COR-L47 (cell line): ENCODE measurements at regions not wholly inside any gene's neighbourhood (a gene's known extent, or its start where the extent isn't known, plus 50 kb on each side); places are given as distances from the start of the nearest gene placed in this dataset.

Source experiments
- DNase-seq: peaks from one replicate; lab custom pipeline; 2025; lab: John Stamatoyannopoulos, UW

DNA sequence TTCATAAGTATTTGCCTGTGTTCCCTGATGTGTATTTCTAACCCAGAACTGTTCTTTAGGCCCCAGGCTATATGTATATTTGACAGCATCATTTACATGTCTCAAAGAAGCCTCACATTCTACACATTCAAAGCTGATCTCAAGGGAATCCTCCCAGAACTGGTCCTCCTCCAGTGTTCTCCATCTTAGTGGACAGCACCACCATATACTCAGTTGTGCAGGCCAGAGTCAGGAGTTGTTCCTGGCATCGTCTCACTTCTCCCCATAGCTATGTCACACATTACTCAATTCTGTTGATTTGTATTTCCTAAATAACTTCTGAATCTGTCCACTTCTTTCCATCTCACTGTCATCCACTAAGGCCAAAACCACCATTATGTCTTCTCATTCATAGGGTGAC is 82.8 kb upstream of the TRPC3 start:
- DNase-seq = no peak

DNA sequence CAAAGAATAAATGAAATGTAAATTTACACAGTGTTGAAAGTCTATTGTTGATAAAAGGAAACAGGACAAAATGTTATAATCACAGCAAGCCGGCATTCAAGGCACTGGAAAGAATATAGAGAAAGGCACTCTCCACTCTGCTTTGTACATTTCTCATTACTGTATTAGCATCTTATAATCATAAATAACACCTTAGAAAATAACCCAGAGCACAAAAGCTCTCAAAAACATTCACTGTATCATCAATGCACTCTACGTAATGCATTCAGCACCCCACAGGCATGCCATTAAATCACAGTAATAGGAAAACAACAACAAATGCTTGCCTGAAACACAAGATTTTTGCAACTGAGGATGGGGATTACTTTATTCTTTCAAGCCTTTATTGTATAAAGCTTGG is 75.3 kb upstream of the TRPC3 start:
- DNase-seq = no peak

DNA sequence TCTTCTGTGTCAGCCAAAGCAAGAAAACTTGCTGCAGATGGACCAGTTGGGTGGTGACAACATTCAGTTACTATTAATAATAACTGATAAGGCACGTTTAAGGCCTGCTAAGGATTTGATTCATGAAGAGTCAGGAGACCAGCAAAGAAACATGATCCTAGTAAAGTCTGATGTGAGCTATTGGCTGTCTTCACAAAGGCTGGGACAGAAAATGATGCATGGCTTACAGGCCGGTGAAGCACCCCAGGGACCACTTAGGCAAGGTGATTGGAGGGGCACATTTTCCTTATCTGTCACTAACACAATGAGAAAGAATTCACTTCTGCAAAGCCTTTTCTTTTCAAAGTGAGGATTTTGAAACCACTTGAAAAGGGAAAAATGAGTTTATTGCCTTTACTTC is 65.4 kb upstream of the TRPC3 start:
- DNase-seq = no peak

DNA sequence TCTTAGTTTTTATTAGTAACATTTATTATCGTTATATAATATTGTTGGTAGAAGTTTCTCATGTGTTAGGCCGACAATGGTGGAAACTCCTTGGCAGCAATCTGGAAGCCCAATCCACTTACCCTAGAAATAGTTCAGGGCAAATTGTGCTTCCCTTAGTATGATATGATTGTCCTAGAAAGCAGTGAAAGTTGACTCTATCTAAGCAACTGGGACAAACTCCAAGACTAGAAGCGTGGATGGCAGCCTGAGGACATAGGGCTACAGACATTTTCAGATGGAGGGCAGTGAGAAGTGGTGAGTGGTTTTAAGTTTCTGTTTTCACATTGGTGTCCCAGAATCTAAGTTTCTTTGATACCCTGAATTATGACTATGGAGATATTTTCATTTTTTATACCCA is 63.3 kb upstream of the TRPC3 start:
- DNase-seq = no peak

DNA sequence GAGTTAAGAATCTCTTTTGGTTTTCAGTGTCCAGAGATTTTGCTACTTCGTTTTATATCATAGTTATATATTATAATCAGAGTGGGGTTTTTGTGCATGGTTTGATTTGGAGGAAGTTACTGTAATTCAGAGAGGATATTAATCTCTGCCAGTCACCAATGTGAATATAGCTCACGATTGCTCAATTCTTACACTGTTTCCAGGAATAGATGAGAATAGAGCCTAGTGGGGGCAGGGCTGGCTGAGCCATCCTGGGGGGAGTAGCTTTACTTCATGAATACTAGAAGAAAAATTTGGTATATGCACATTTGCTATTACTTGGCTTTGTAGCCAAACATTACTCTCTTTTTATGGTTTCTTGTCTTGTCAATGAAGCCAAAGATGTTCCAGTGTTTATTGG is 60.9 kb upstream of the TRPC3 start:
- no peak for DNase-seq

DNA sequence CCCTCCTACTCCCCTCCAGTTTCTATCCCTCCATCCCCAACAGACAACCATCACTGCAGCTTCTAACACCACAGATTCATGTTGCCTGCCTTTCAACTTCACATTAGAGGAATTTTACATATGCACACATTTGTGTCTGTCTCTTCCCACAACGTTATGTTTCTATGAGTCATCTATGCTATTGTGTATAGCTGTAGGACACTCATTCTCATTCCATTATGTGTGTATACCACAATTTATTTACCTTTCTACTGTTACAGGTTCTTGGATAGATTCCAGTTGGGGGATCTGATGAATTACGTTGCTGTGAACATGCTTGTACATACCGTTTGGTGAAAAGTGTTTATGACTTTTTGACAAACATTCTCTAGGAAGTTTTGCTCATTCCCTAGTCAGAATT is 58.8 kb upstream of the TRPC3 start:
- DNase-seq = peak; percentile 25

DNA sequence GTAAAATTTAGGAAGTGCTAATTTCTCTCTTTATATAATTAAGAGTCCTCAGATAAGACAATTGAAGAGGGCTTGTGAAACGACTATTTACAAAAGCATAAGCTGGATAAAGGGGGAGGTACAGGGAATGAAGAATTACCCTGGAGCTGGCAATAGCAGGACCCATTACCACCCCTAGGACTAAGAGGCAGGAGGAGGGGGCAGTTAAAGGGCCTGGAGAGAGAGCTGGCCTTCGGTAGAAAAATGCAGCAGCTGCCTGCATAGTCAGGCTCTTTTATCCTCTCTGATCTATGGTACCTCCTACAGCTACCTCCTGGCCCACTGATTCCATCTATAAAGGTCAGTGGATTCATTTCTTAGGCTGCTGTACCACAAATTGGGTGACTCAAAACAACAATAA is 57.7 kb upstream of the TRPC3 start:
- DNase-seq = no peak

DNA sequence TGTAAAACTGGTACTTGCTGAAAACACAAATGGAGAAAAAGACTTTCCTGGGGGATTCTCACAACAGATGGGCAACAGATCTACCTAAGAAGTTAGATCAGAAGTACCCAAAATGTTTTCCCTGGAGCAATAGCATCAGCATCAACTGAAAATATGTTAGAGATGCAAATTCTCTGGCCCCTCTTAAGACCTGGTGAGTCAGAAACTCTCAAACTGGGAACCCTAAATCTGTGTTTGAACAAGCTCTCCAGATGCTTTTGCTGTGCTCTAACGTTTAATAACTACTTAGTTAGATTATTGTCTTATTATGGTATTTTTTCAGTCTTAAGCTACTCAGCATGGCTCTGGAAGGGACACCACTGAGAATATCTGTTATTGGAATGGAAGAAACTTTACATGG is 55.2 kb upstream of the TRPC3 start:
- DNase-seq = no peak

DNA sequence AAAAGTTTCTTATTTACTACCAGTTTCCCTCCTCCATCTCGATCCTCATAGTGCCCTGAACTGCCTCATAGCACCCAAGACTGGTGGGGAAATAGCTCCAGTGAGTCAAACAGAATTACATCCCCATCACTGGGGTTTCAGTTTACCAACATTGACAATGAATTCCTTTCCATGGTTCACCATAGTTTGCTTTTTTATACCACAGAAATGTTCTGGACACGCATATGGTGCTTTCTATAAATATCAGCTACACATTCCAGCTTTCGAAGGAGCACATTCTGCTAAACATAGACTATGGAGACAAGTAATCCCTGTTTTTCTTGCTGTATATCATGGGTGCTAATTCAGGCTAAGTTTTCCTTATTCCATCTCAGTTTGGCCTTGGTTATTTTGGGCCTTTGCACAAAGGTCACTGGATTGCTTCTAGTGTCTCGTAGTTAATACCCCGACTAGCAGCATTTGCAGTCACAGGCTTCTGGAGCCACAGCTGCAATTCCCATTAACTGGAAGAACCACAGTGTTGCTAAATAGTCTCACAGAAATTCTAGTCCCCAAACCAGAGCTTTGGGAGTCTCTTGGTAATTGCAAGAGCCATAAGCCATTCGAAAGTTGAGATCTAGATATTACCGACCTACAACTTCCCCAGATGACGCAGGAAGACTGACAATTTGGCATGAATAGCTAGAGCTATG is 53.4 kb upstream of the TRPC3 start:
- DNase-seq = no peak

DNA sequence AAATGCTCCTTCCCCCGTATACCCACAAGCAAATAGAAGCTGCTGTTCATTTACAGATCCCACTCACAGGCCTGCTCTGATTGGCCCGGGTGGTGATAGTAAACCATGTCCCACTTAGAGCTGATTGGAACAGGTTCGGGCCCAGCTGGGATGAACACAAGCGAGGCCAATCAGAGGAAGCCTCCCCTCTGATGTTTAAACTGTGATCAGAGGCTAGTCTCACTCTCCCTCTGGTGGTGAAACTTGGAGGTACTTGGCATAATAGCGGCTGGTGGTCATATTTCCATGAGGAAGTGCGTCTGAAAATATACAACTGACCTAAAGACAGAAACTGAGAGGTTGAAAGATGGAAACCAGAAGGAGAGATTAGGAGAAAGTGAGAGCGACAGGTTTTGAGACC is 51.5 kb upstream of the TRPC3 start:
- peak; percentile 6 for DNase-seq
